Erythroblast (primary cell): ENCODE measurements at regions not wholly inside any gene's neighbourhood (a gene's known extent, or its start where the extent isn't known, plus 50 kb on each side); places are given as distances from the start of the nearest gene placed in this dataset.

Experiments
- GATA1 ChIP-seq: IDR thresholded peaks from 2 replicates; pipeline ENCODE4 v1.6.1; 2011; ENCODE audit warnings: low read depth, mild to moderate bottlenecking, control low read depth, low read length, moderate library complexity
- POLR2A ChIP-seq: IDR thresholded peaks from 2 replicates; pipeline ENCODE4 v1.6.1; 2011; ENCODE audit warnings: mild to moderate bottlenecking, low read length

DNA sequence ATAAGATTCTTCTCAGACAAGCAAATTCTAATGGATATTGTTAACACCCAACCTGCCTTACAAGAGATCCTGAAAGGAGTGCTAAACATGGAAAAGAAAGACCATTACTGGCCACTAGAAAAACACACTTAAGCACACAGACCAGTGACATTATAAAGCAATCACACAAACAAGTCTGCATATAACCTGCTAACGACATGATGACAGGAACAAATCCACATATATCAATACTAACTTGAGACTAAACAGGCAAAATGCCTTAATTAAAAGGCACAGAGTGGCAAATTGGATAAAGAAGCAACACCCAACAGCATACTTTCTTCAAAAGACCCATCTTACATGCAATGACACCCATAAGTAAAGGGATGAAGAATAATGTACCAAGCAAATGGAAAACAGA, 100.5 kb upstream of the PCDH18 start:
- TF ChIP-seq POLR2A (no peak), GATA1 (no peak)
